8988T (cell line): ENCODE measurements at regions not wholly inside any gene's neighbourhood (a gene's known extent, or its start where the extent isn't known, plus 50 kb on each side); places are given as distances from the start of the nearest gene placed in this dataset.

Experiments
- DNase-seq: peaks from one replicate; pipeline ENCODE4 v3.0.0; 2011

DNA sequence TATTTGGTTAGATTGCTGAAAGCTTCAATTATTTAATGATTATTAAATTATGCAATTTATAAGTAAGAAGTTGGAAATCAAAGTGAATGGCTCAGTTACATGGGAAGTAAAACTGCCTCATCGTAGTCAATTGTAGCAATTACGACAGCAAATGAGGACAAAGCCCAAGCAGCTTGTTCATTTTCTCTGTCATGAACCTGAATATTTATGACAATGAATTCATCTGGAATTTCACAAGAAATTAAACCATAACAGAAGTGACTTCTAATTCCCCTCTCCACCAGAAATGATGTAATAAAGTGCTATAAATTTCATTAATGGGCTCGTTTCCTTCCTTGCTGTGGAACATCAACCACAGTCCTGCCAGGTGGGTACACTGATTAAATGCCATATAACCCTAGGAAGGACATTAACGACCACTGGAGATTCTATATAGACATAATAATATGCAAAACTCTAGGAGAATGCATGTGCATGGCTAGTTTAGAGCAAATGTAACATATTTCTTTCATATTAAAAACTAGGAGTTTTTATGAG is 273.8 kb upstream of the DCBLD2 start:
- no peak for DNase-seq

- peak; percentile 25 for DNase-seq
Measured at GRCh38 chr3:99172736-99173657, 271.5 kb upstream of the DCBLD2 start.

- DNase-seq, result no peak
Measured at GRCh38 chr3:99171800-99172199, 270.3 kb upstream of the DCBLD2 start.

- DNase-seq, result no peak
Measured at GRCh38 chr3:99170867-99171517, 269.5 kb upstream of the DCBLD2 start.

DNA sequence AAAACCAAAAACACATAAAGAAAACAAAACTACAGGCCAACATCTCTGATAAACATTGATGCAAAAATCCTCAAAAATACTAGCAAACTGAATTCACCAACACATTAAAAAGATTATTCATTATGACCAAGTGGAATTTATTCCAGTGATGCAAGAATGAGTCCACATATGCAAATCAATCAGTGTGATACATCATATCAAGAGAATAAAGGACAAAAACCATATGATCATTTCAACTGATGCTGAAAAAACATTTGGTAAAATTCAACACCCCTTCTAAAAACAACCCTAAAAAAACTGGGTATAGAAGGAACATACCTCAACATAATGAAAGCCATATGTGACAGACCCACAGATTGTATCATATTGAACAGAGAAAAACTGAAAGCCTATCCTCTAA is 265.6 kb upstream of the DCBLD2 start:
- DNase-seq, result no peak

DNA sequence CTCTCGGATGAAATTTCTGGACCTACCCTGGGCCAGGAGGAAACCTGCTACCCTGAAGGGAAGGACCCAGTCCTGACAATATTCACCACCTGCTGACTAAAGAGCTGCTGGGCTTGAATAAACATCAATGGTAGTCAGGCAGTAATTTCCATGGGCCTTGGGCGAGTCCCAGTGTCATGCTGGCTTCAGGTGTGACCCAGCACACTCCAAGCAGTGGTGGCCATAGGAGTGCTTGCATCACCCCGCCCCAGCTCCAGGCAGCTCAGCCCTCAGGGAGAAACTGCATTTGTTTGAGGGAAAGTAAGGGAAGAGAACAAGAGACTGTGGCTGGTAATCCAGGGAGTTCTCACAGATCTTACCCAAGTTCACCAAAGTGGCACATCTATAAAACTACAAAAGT is 261.8 kb upstream of the DCBLD2 start:
- no peak for DNase-seq

GRCh38 chr3:99159220-99159762 is 257.8 kb upstream of the DCBLD2 start:
- no peak for DNase-seq

DNA sequence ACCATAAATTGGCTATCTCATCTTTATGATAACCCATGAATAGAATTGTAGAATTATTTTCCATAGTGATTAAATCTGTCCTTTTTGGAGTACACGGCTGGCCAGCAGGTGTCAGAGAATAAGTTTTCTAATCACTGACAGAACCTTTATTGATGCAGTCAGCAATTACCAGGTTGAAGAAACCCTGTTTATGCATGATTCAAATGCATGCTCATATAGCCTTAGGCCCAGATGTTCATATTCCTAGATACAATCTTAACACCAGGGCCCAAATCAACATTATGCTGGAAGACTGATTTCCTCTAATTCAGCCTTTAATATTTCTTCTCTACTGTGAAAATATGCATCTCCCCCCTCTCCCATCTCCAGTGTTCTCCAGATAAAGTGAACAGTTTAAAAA is 243.5 kb upstream of the DCBLD2 start:
- DNase-seq, result no peak

GRCh38 chr3:99143493-99143892 is 242.0 kb upstream of the DCBLD2 start:
- no peak for DNase-seq

DNA sequence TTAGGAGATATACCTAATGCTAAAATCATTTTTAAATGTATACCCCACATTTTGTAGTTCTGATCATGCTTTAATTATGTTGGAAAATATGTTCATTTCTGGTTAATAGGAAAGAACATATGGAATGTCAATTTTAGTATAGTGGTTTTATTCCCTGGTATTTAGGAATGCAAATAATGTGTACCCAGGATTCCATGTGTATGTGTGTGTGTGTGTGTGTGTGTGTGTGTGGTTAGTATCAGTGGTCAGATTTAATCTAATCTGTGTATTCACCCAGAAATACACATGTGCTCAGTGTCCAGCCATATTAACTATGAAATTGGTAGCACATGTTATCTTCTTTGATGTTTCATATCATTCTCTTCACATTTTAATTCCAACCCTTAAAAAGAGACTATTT is 233.5 kb upstream of the DCBLD2 start:
- no peak for DNase-seq

DNA sequence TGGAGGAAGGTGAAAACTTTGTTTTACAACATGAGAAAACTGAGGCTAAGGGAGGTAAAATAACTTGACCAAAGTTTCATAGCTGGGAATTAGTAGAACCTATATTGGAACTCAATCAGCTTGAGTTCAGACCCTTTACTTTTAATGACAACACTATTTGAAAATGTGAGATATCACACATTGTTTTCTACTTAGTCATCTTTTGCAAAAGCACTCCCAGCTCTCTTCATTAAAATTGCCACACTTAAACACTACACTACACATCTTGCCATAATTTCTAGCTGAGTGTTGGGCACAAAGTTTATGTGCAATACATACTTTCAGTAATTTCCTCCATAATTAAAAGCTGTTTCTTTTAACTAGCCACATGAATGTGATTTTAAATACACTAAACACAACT is 230.4 kb upstream of the DCBLD2 start:
- no peak for DNase-seq

- no peak for DNase-seq
Measured at GRCh38 chr3:99128725-99129505, 227.4 kb upstream of the DCBLD2 start.

DNA sequence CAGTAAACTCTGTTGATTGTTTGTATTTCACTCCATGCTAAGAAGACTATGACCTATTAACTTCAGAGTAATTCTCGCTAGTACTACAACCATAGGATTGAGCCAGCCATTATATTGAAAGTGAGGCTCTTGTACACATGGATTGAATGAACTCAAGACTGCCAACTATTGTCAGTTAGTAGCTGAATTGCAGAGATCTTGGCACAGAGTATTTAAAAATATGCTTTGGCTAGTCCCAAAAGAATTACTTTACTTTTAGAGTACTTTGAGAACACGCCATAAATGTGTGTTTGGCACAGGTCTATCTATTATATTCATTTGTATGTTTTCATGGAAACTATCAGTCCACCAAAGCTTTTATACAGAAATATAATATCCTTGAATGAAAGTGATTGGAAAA is 226.7 kb upstream of the DCBLD2 start:
- no peak for DNase-seq

GRCh38 chr3:99126316-99126715 is 224.8 kb upstream of the DCBLD2 start:
- DNase-seq, result no peak

- no peak for DNase-seq
Measured at GRCh38 chr3:99119385-99119784, 217.9 kb upstream of the DCBLD2 start.

GRCh38 chr3:99118381-99118780 is 216.9 kb upstream of the DCBLD2 start:
- no peak for DNase-seq

DNA sequence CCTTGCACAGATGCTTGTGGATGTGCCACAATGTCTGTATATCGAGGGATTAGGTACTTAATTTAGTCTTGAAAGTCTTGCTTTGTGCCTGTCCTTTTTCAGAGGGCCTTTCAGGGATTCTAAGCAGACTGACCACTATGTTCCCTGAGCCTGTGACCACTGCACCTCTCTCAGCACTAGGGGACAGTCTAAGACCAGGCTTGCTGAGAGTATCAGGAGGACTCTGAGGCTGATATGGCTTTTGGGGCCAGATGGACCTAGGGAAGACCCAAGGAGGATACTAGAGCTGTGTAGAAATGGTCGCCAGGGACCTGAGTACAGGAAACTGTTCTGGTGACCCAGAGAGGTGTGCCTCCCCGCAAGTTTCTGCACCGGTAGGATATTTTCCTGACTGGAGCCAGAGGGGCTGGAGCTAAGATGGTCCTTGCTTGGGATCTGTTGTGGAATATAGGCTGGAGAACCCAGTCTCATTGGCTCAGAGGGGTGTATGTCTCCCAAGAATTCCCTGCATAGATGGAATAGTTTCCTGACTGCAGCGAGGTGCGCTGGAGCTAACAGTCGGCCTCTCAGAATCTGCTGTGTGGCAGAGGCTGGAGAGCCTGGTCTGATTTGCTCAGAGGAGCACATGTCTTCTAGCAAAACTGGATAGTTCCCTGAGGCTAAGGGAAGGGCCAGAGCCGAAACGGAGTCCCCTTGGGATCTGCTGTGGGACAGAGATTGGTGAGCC is 213.2 kb upstream of the DCBLD2 start:
- no peak for DNase-seq

DNA sequence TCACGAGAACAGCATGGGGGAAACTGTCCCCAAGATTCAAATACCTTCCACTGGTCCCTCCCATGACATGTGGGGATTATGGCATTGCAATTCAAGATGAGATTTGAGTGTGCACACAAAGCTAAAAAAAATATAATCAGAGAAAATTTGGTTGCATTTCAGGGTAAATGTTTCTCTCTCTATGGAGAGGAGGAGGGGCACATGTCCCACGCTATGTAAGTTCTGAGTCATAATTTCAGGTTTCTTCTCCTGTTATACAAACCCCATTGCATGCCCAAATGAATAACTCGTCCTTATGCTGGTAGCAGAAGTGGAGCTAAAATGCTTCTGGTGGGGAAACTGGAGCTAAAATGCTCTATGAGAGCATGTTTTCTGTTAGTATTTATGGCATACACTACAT is 209.7 kb upstream of the DCBLD2 start:
- DNase-seq, result no peak

- DNase-seq, result no peak
Measured at GRCh38 chr3:99110401-99110800, 208.9 kb upstream of the DCBLD2 start.

DNA sequence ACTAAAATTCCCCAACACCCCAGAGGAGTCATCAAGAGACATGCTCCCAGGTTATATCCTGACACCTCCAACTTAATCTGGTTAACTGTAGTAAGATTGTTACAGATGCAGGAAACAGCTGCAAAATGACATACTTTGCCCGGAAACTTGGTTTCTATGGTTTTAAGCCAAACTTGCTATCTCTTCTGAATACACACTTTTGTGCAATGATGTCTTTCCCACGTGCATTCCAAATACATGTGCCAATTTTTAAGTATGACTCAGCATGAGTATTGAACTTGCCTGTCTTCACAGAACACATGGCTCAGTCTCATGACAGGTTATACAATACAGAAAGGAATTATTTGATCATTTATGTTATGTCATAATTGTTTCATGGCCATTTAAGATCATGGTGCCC is 207.0 kb upstream of the DCBLD2 start:
- DNase-seq, result no peak

- DNase-seq, result no peak
Measured at GRCh38 chr3:99094606-99095005, 193.1 kb upstream of the DCBLD2 start.

DNA sequence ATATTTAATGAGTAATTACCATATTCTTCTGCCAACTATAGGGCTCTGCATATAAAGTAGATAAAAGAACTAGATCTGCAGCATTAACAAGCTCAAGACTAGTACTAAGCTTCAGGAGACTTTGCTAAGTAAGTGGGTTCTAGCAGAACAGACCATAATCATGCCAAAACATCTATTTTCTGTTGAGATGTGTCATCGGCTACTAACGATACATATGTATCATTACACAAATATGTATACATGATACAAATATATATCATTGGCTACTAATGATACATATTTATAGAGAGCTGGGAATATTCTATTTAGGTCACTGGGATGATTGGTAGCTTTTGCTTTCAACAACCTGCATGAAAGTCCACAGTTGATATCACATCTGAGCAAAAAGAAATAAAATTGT is 185.8 kb upstream of the DCBLD2 start:
- no peak for DNase-seq
